SK-N-SH (cell line): ENCODE measurements at regions not wholly inside any gene's neighbourhood (a gene's known extent, or its start where the extent isn't known, plus 50 kb on each side); places are given as distances from the start of the nearest gene placed in this dataset.

ENCODE experiments used
- FOXM1 ChIP-seq: IDR thresholded peaks from 2 replicates; pipeline ENCODE4 v1.4.0; 2012; ENCODE audit warnings: low read depth, mild to moderate bottlenecking
- JUND ChIP-seq: IDR thresholded peaks from 2 replicates; pipeline ENCODE4 v1.4.0; 2012
- POLR2AphosphoS5 ChIP-seq: IDR thresholded peaks from 2 replicates; pipeline ENCODE4 v1.6.1; 2012; ENCODE audit warnings: low read depth, low read length
- RCOR1 ChIP-seq: fragments of 150-350 bp; IDR thresholded peaks from 2 replicates; pipeline ENCODE4 v1.6.1; 2017; ENCODE audit warnings: antibody characterized with exemption, low read length
- TAF1 ChIP-seq: IDR thresholded peaks from 2 replicates; pipeline ENCODE4 v1.6.1; 2012; ENCODE audit warnings: low read depth, mild to moderate bottlenecking, low read length, moderate library complexity, borderline replicate concordance
- YY1 ChIP-seq: IDR thresholded peaks from 2 replicates; pipeline ENCODE4 v1.4.0; 2012; ENCODE audit warnings: low read depth, mild to moderate bottlenecking
- TF ChIP-seq, protein P1 (sequence below): fragments of 150-350 bp; IDR thresholded peaks from 2 replicates; pipeline ENCODE4 v1.6.1; 2017; ENCODE audit warnings: antibody characterized with exemption, low read length, low read depth, borderline replicate concordance
- TF ChIP-seq, protein P2 (sequence below): fragments of 200-600 bp; sonication (generic); IDR thresholded peaks from 2 replicates; pipeline ENCODE4 v1.6.1; 2017; ENCODE audit warnings: antibody characterized with exemption, mild to moderate bottlenecking, moderate library complexity
- TF ChIP-seq, protein P3 (sequence below): IDR thresholded peaks from 2 replicates; pipeline ENCODE4 v1.4.0; 2012; ENCODE audit warnings: low read depth, borderline replicate concordance
- TF ChIP-seq, protein P4 (sequence below): IDR thresholded peaks from 2 replicates; pipeline ENCODE4 v1.6.1; 2012; ENCODE audit warnings: mild to moderate bottlenecking, low read depth, low read length, moderate library complexity

DNA sequence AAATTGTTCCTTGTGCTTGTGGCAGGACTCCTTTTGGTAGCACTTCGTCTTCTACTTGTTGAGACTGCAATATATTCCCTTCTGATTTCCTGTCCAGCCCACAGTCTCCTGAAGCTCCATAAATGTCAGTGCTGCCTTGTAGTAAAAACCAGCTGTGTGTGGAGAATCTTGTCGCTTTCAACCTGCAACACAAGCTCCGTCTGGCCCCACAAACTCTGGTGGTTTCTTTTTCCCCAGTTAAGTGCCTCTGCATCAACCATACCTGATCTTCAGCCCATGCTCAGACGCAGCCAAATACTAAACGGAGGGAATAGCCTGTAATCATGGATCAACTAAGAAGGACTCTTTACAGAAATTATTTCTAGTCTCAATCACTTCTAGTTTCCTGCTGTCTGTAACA, 1133.3 kb upstream of the ADGRB3 start:
- TF ChIP-seq, protein P1, sequence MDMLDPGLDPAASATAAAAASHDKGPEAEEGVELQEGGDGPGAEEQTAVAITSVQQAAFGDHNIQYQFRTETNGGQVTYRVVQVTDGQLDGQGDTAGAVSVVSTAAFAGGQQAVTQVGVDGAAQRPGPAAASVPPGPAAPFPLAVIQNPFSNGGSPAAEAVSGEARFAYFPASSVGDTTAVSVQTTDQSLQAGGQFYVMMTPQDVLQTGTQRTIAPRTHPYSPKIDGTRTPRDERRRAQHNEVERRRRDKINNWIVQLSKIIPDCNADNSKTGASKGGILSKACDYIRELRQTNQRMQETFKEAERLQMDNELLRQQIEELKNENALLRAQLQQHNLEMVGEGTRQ = no peak
- TF ChIP-seq, protein P2, sequence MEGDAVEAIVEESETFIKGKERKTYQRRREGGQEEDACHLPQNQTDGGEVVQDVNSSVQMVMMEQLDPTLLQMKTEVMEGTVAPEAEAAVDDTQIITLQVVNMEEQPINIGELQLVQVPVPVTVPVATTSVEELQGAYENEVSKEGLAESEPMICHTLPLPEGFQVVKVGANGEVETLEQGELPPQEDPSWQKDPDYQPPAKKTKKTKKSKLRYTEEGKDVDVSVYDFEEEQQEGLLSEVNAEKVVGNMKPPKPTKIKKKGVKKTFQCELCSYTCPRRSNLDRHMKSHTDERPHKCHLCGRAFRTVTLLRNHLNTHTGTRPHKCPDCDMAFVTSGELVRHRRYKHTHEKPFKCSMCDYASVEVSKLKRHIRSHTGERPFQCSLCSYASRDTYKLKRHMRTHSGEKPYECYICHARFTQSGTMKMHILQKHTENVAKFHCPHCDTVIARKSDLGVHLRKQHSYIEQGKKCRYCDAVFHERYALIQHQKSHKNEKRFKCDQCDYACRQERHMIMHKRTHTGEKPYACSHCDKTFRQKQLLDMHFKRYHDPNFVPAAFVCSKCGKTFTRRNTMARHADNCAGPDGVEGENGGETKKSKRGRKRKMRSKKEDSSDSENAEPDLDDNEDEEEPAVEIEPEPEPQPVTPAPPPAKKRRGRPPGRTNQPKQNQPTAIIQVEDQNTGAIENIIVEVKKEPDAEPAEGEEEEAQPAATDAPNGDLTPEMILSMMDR = no peak
- TF ChIP-seq RCOR1 = no peak
- TF ChIP-seq, protein P3, sequence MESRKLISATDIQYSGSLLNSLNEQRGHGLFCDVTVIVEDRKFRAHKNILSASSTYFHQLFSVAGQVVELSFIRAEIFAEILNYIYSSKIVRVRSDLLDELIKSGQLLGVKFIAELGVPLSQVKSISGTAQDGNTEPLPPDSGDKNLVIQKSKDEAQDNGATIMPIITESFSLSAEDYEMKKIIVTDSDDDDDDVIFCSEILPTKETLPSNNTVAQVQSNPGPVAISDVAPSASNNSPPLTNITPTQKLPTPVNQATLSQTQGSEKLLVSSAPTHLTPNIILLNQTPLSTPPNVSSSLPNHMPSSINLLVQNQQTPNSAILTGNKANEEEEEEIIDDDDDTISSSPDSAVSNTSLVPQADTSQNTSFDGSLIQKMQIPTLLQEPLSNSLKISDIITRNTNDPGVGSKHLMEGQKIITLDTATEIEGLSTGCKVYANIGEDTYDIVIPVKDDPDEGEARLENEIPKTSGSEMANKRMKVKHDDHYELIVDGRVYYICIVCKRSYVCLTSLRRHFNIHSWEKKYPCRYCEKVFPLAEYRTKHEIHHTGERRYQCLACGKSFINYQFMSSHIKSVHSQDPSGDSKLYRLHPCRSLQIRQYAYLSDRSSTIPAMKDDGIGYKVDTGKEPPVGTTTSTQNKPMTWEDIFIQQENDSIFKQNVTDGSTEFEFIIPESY = no peak
- no peak for TF ChIP-seq JUND
- TF ChIP-seq, protein P4, sequence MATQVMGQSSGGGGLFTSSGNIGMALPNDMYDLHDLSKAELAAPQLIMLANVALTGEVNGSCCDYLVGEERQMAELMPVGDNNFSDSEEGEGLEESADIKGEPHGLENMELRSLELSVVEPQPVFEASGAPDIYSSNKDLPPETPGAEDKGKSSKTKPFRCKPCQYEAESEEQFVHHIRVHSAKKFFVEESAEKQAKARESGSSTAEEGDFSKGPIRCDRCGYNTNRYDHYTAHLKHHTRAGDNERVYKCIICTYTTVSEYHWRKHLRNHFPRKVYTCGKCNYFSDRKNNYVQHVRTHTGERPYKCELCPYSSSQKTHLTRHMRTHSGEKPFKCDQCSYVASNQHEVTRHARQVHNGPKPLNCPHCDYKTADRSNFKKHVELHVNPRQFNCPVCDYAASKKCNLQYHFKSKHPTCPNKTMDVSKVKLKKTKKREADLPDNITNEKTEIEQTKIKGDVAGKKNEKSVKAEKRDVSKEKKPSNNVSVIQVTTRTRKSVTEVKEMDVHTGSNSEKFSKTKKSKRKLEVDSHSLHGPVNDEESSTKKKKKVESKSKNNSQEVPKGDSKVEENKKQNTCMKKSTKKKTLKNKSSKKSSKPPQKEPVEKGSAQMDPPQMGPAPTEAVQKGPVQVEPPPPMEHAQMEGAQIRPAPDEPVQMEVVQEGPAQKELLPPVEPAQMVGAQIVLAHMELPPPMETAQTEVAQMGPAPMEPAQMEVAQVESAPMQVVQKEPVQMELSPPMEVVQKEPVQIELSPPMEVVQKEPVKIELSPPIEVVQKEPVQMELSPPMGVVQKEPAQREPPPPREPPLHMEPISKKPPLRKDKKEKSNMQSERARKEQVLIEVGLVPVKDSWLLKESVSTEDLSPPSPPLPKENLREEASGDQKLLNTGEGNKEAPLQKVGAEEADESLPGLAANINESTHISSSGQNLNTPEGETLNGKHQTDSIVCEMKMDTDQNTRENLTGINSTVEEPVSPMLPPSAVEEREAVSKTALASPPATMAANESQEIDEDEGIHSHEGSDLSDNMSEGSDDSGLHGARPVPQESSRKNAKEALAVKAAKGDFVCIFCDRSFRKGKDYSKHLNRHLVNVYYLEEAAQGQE = no peak
- TF ChIP-seq POLR2AphosphoS5 = no peak
- TF ChIP-seq FOXM1 = no peak
- no peak for TF ChIP-seq YY1
- TF ChIP-seq TAF1 = no peak
